GM21526 (cell line): ENCODE measurements at regions not wholly inside any gene's neighbourhood (a gene's known extent, or its start where the extent isn't known, plus 50 kb on each side); places are given as distances from the start of the nearest gene placed in this dataset.
"Not testable (repeated sequence)": the region's sequence is repeated elsewhere in the genome, so short reads cannot be mapped to it uniquely, and the experiment has no call there.

Experiments used
- ATAC-seq: cut with Tn5 transposase; IDR thresholded peaks from one replicate; pipeline ENCODE4 v1.9.1; 2021; ENCODE audit warnings: moderate library complexity; ENCODE audit not compliant: unreplicated experiment, low FRiP score

DNA sequence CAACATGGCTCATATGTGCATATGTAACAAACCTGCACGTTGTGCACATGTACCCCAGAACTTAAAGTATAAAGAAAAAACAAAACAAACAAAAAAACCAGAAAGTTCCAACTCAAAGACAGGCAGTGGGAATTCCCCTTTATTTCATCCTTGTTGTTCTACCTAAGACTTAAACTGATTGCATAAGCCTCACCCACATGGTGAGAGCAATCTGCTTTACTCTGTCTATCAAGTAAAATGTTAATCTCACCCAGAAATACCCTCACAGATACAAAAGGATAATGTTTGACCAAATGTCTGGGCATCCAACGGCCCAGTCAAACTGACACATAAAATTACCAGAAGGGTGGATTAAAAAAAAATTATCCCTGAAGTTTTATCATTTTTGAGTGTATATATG, 190.9 kb upstream of the PLSCR5 start:
- ATAC-seq, result no peak

DNA sequence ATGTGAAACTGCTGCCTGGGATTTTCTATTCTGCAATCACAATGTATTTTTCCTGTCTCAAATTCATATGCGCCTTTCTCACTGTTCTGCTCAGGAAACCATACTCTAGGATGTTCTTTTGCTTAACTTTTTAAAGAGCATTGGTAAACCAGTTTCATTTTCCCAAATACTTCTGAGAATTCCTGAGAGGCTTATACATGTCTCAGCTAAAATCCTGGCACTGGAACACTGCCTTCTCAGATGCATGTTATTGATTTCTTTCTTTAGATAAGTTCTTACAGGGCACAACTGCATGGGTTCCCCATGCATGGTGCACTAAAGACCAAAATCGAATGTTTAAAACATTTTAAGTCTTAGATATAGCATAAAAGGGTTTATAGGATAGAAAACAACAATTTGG, 178.3 kb upstream of the PLSCR5 start:
- ATAC-seq, result no peak

- no peak for ATAC-seq
Measured at GRCh38 chr3:146781606-146782005, 176.5 kb upstream of the PLSCR5 start.

- ATAC-seq, result no peak
Measured at GRCh38 chr3:146781059-146781458, 175.9 kb upstream of the PLSCR5 start.

DNA sequence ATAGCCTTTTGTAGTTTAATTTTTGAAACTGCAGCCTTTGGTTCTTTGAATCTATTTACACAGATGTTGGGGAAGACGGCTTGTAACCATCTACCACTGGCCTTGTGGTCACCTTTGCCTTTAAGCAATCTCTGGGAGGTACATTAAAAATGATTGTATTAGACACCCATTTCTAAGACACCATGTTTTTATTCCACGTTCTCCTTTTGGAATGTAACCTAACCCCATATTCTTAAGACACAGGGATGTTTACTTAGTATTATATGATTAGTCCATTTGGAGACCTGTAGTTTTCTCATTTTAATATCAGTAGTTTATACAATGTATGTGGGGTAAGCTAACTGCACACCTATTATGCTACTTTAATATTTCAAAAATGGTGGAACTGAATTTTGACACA, 175.1 kb upstream of the PLSCR5 start:
- ATAC-seq, result no peak

- ATAC-seq, result no peak
Measured at GRCh38 chr3:146777941-146778340, 172.8 kb upstream of the PLSCR5 start.

GRCh38 chr3:146772211-146772743, 167.1 kb upstream of the PLSCR5 start:
- ATAC-seq, result no peak

GRCh38 chr3:146770881-146771280, 165.7 kb upstream of the PLSCR5 start:
- no peak for ATAC-seq

GRCh38 chr3:146770301-146770700, 165.2 kb upstream of the PLSCR5 start:
- no peak for ATAC-seq

GRCh38 chr3:146757759-146758158, 152.6 kb upstream of the PLSCR5 start:
- ATAC-seq, result no peak

- no peak for ATAC-seq
Measured at GRCh38 chr3:146750196-146750595, 145.1 kb upstream of the PLSCR5 start.

- ATAC-seq, result no peak
Measured at GRCh38 chr3:146747928-146748327, 142.8 kb upstream of the PLSCR5 start.

DNA sequence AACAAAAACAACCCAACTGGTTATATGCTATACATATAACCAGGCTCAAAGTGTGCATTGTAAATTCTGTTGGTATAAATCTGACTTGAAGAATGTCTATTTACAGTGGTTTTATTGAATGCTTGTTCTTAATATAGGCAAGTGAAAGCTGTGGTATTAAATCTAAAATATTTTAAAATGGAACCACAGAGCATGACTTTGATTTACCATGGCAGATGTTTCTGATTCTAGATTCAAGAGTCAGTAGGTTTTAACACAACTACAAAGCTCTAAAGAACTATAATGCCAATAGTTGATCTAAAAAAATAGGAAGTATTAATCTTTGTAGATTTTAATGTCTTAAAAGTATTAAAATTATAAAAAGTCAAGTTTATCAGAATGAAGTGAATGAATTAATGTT, 141.9 kb upstream of the PLSCR5 start:
- no peak for ATAC-seq

DNA sequence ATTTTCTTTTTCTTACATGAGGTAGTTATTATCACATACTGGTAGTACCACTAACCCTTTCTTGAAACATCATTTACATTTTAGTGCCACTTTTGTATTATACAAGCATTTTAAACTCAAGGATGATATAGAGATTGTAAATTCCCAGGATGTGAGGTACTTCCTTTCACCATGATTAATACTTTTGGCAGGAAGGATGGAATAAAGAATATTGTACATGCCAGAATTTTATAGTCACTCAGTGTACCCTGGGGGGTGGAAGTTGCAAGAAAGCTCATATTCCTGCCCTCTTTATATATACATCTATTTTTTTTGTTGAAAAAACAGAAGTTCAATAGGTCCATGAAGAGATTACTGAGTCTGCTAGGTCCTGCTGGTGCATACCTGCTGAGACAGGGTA, 141.0 kb upstream of the PLSCR5 start:
- no peak for ATAC-seq

- ATAC-seq, result no peak
Measured at GRCh38 chr3:146739203-146739671, 134.1 kb upstream of the PLSCR5 start.

DNA sequence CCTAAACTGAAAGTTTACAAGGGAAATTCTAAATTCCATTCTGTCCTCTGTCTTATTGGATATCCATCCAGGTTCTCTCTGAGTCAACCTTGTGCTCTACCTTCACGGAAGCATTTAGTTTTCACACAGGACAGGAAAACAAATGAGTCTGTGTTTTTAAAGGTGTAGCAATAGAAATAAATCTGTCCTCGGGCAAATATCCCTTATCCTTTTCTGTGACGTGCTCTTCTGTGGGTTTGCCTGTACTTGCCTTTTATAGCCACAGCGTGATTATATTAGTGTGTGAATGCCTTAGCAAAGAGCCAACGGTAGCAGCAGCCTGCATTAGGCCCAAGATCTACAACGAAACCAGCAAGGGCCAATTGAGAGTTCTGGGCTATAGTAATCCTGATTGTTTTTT, 127.2 kb upstream of the PLSCR5 start:
- no peak for ATAC-seq

DNA sequence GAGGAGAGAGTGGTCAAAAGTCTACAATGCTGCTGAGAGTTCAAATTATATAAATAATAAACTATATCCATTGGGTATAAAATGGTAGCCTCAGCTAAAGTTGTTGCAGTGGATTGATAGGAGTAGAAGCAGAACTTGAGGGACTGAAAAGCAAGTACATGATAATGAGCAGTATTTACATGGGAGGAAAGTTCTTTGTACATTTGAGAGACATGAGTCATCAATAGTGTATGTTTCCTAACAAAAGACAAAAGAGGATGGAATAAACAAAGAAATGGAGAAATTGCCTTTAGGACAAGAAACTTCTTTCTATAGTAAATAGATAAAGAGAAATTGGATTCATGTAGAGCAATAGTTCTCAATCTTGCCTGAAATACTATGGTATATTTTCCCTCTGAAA, 110.0 kb upstream of the PLSCR5 start:
- ATAC-seq, result no peak

- no peak for ATAC-seq
Measured at GRCh38 chr3:146712806-146713205, 107.7 kb upstream of the PLSCR5 start.

- ATAC-seq, result no peak
Measured at GRCh38 chr3:146709969-146710368, 104.8 kb upstream of the PLSCR5 start.

DNA sequence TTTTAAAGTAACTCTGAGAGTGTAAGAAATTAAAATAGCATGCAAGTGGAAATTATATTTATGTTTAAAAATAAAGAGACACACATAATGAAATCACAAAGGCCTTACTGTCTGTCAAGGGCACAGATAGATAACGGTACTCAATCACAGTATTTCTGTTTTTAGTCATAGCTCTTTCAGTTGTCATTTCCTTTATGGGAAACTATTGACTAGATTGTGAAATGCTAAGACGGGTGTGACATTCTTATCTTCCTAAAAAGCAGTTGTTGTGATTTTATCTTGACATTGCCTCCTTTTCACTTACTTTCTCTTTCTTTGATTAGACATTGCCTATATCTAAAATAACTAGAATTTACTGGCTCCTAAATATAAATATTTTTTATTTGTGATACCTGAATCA, 100.1 kb upstream of the PLSCR5 start:
- peak; percentile 94 for ATAC-seq

DNA sequence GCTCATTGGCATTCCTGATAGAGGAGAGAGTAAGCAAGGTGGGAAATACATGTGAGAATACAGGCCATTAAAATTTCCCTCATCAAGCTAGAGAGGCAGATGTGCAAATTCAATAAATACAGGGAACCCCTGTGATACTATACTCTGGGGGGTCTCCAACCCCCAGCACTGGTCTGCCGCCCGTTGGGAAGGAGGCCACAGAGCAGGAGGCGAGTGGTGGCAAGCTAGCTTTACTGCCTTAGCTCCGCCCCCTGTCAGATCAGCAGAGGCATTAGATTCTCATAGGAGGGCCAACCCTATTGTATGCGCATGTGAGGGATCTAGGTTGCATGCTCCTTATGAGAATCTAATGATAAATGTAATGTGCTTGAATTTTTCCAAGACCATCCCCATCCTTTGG, 97.1 kb upstream of the PLSCR5 start:
- ATAC-seq, result no peak

DNA sequence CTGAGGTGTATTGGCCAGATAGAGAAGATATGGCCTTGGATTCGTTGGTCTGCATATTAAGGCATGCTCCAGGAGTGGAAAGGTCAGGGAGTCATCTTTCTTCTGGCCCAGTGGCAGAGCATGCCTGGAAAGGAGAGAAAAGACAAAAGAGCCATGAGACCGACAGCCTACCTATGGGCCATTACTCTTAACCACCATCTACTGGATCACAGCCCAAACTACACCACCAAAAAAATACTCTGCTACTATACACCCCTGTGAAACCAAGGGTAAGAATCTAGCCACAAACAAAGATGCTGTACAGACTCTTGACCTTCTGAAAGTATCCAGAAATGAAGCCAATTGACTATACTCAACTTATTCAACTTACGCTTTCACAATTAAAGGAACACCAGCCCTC, 96.1 kb upstream of the PLSCR5 start:
- ATAC-seq, result no peak

DNA sequence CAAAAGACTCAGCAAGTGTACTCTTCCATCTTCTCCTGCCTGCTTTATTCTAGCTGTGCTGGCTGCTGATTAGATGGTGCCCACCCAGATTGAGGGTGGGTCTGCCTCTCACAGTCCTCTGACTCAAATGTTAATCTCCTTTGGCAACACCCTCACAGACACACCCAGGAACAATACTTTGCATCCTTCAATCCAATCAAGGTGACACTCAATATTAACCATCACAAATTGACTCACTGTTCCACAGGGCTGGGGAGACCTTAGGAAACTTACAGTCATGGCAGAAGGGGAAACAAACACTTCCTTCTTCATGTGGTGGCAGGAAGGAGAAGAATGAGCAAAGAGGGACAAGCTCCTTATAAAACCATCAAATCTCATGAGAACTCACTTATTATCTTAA, 94.9 kb upstream of the PLSCR5 start:
- ATAC-seq, result not testable (repeated sequence)
